Sigmoid colon (tissue), 3 donors: ENCODE measurements at regions not wholly inside any gene's neighbourhood (a gene's known extent, or its start where the extent isn't known, plus 50 kb on each side); places are given as distances from the start of the nearest gene placed in this dataset.

Experiments
- CTCF ChIP-seq, 4 experiments: fragments of 450-650 bp in 3 of 4; fragments of 200-600 bp in 1 of 4; IDR thresholded peaks; one replicate each; pipeline ENCODE4 v1.5.1; 2016 to 2019; ENCODE audit warnings: antibody characterized with exemption in 4 of 4, mild to moderate bottlenecking in 3 of 4, moderate library complexity in 2 of 4
- POLR2A ChIP-seq, 2 donors: fragments of 450-650 bp; IDR thresholded peaks; one replicate each; pipeline ENCODE4 v1.6.1; 2016; ENCODE audit warnings: antibody characterized with exemption in 2 of 2, mild to moderate bottlenecking in 2 of 2, moderate library complexity in 2 of 2

- TF ChIP-seq CTCF (IDR thresholded peaks at IDR 0.05) (no peak), POLR2A (IDR thresholded peaks at IDR 0.05) (no peak)
Observed at GRCh38 chr21:41665766-41666595, 100.9 kb downstream of the RIPK4 start.
